DOHH2 (cell line): ENCODE measurements at regions not wholly inside any gene's neighbourhood (a gene's known extent, or its start where the extent isn't known, plus 50 kb on each side); places are given as distances from the start of the nearest gene placed in this dataset.

Source experiments
- CTCF ChIP-seq: fragments of 200-600 bp; sonication (generic); IDR thresholded peaks from one replicate; pipeline ENCODE4 v1.5.1; 2014; ENCODE audit warnings: antibody characterized with exemption, mild to moderate bottlenecking, low read depth, low read length; ENCODE audit not compliant: poor library complexity, severe bottlenecking
- EZH2phosphoT487 ChIP-seq: fragments of 200-600 bp; sonication (generic); IDR thresholded peaks from 2 replicates; pipeline ENCODE4 v1.6.1; 2017; ENCODE audit warnings: borderline replicate concordance, mild to moderate bottlenecking, antibody characterized with exemption, low read length, moderate library complexity, mixed read lengths

- TF ChIP-seq CTCF (no peak), EZH2phosphoT487 (no peak)
Observed at GRCh38 chr1:36572906-36573305, 90.2 kb upstream of the CSF3R start.
